Left ventricle myocardium superior (tissue), 1 donor: ENCODE measurements at regions not wholly inside any gene's neighbourhood (a gene's known extent, or its start where the extent isn't known, plus 50 kb on each side); places are given as distances from the start of the nearest gene placed in this dataset.
"Not testable (repeated sequence)": the region's sequence is repeated elsewhere in the genome, so short reads cannot be mapped to it uniquely, and the experiment has no call there.

Experiments used
- ATAC-seq: fragments of 200-7000 bp; cut with Tn5 transposase; one replicate; pipeline ENCODE4 v1.9.1; 2020; ENCODE audit warnings: mild to moderate bottlenecking, moderate library complexity
- DNase-seq: peaks from one replicate; pipeline ENCODE4 v3.0.0-alpha.2; 2020
- intact Hi-C: fragments of 100-400 bp; cut with micrococcal nuclease; formaldehyde crosslinking; loops from one replicate; pipeline ENCODE4 v1.11.0; 2022
- donor health status: DM: no; HTN: yes; CAD: no; lungs with severe emphysema.

- intact Hi-C loops = no loop called here
- no peak for ATAC-seq
Observed at GRCh38 chr5:89662499-89662898, 747.1 kb downstream of the CETN3 start.

DNA sequence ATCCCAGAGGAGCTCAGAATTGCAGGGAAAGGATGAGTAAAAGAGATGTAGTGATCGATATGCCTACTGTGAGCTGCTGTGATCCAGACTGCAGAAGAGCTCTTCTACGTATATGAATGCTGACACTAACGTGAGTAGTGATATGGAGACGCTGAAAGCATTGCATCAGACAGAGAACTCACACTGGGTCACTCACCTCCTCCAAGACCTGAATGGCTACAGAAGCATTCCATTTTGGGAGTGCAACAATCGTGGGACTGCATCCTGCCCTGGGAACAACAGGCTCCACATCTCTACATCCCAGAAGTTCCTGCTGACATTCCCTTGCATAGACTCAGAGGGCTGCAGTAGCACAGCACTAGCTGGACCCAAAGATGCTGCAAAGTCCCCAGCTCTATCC, 755.9 kb upstream of the MEF2C start:
- no peak for ATAC-seq
- intact Hi-C loops = no loop called here
- DNase-seq = no peak

More at GRCh38 chr5:89662499-89662898, 747.1 kb downstream of the CETN3 start:
- no peak for DNase-seq

DNA sequence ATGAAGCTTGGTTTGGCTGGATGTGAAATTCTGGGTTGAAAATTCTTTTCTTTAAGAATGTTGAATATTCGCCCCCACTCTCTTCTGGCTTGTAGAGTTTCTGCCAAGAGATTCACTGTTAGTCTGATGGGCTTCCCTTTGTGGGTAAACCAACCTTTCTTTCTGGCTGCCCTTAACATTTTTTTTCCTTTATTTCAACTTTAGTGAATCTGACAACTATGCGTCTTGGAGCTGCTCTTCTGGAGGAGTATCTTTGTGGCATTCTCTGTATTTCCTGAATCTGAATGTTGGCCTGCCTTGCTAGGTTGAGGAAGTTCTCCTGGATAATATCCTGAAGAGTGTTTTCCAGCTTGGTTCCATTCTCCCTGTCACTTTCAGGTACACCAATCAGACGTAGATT, 751.2 kb upstream of the MEF2C start:
- ATAC-seq, intact Hi-C loops, DNase-seq: not testable (repeated sequence)

DNA sequence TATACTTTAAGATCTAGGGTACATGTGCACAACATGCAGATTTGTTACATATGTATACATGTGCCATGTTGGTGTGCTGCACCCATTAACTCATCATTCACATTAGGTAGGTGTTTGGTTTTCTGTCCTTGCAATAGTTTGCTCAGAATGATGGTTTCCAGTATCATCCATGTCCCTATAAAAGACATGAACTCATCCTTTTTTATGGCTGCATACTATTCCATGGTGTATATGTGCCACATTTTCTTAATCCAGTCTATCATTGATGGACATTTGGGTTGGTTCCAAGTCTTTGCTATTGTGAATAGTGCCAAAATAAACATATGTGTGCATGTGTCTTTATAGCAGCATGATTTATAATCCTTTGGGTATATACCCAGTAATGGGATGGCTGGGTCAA, 747.1 kb upstream of the MEF2C start:
- not testable (repeated sequence) for ATAC-seq

GRCh38 chr5:89628876-89629635, 746.1 kb upstream of the MEF2C start:
- intact Hi-C loops = no loop called here
- ATAC-seq = no peak
- DNase-seq = no peak

More for the DNA sequence above, 747.1 kb upstream of the MEF2C start:
- intact Hi-C loops, DNase-seq: not testable (repeated sequence)

DNA sequence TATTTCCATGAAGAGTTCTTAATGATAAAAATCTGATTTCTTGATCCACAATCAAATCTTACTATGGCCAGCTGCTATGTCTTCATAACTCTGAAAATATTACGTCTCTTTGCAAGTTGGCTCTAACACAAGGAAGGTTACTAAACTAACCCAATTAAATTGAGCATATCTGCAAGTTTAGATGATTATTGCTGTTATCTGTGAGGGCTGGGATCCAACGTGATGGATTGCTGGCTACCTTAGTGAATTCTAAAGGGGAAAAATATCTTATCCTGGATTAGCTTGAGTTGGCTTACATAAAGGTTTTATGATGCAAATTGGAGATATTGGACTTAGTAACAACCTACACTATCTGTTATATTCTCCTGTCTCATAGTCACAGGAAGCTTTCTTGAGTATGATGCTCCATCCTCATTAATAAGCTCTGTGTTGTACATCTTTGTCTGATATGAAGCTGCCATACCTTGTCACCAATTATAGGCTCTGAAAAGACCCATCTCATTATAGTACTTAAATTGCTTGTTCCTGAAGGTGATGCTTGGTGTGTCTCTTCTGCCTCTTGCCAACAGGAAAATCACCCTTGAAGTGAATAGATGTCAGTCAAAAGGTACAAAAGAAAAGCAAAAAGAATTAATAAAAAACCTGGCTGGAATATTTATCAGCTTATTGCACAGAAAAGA, 733.0 kb upstream of the MEF2C start:
- ATAC-seq (no peak), DNase-seq (no peak)
- intact Hi-C loops = no loop called here

GRCh38 chr5:89613222-89613956, 730.4 kb upstream of the MEF2C start:
- no peak for DNase-seq
- no peak for ATAC-seq
- intact Hi-C loops = no loop called here

- ATAC-seq (no peak), DNase-seq (no peak)
- intact Hi-C loops = no loop called here
Observed at GRCh38 chr5:89606939-89607534, 724.1 kb upstream of the MEF2C start.

DNA sequence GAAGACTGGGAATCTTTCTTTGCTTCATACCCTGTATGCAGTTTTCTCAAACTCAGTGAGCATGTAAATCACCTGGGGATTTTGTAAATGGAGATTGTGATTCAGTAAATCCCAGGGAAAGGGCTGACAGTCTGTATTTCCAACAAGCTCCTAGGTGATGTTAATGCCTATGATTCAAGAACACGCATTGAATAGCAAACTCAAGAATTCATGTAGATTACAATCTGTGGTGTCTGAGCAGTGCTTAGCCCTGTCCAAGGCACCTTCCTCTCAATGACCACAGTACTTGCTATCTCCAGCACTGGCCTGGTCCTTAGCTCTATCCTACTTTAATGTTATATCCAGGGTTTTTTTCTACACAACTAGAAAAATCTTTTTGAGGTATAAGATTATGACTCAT, 721.4 kb upstream of the MEF2C start:
- intact Hi-C loops = no loop called here
- ATAC-seq (no peak), DNase-seq (no peak)

GRCh38 chr5:89601880-89602279, 718.9 kb upstream of the MEF2C start:
- intact Hi-C loops = no loop called here
- no peak for ATAC-seq
- no peak for DNase-seq

DNA sequence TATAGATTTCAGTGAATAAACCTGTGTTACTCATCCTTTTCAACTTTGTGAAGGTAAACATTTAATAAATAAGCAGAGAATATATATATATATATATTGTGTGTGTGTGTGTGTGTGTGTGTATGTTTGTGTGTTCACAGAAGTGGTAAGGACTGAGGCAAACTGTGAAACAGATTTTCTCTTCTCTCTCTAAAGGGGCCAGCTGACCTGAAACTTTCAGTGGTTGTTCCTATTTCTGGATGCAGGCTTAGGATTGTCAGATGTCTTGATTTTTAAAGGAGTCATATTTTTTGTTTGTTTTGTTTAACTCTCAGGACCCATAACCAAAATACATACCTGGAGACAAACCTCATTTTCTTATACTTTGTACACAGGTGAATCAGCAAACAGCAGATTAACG, 714.9 kb upstream of the MEF2C start:
- no peak for ATAC-seq
- intact Hi-C loops = no loop called here

GRCh38 chr5:89596821-89597220, 713.8 kb upstream of the MEF2C start:
- intact Hi-C loops = no loop called here
- DNase-seq (no peak), ATAC-seq (no peak)

More for the DNA sequence above, 714.9 kb upstream of the MEF2C start:
- no peak for DNase-seq

DNA sequence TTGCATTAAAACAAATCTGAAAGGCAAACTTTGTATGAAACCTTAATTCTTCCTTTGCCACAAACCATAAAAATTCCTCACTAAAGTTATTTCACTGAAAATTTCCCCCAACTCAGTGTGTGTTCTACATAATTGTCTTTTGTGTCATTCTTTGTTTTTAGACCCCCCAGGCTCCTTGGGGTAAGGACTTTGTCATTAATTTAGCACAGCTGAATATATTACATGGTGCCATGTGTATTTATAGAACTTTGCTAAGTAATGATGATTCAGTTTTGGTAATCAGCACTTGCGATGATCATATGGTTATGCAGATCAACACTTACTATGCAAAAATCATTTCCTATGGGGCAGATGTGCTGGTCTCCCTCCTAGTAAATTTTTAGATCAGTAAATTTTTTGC, 712.1 kb upstream of the MEF2C start:
- intact Hi-C loops = no loop called here
- DNase-seq (no peak), ATAC-seq (no peak)

DNA sequence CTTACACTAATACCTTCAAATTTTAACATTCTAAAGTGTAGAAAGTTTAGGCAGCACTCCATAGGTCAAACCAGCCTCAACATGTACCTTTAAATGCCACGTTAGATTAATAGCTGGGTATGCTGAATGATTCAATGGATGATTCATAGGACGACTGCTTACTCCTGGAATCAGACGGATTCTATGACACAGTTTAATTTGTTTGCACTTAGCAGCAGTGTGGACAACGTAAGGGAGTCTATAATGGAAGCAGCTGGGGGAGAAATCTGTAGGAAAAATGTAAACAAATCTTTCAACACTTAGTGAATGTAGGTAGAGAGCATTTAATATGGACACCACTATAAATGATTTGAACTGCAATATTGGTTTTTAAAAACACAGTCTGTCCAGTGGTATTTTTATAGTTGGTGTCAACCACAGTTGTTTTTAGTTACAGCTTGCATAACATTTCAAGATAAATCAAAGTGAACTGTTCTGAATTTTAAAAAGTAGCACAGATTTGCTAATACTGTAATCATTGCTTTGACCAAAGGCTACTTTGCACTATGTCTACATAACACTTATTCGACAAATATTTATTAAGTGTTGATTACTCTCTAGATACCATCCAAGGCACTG, 701.5 kb upstream of the MEF2C start:
- no peak for ATAC-seq
- intact Hi-C loops = no loop called here
- DNase-seq = no peak

- ATAC-seq = no peak
- no peak for DNase-seq
Observed at GRCh38 chr5:89583534-89583933, 700.5 kb upstream of the MEF2C start.

DNA sequence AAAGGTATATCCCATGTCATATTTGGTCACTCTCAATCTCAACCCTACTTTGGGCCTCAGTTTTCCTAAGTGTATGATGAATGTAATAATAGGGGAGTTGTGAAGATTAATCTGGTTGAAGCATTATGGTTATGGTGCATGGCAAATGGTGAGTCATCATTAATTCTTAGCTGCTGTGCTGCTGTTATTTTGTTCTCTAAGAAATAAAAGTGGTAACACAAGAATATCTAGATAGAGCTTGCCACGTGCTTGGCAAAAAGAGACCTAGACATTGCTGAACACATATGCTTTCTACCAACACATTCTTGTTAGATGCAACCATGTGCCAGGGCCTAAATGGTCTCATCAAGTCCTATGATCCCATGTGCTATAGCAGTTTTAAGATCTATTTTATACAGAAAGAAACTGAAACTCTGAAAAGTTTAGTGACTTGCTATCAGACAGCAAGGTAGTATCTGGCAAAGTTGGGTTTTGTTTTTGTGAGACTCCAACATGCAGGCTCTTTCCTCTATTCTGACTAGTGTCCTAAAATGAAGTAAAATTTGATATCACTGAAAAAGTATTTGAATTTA, 699.9 kb upstream of the MEF2C start:
- no peak for DNase-seq
- no peak for ATAC-seq
- intact Hi-C loops = no loop called here

More at GRCh38 chr5:89583534-89583933, 700.5 kb upstream of the MEF2C start:
- intact Hi-C loops = no loop called here

DNA sequence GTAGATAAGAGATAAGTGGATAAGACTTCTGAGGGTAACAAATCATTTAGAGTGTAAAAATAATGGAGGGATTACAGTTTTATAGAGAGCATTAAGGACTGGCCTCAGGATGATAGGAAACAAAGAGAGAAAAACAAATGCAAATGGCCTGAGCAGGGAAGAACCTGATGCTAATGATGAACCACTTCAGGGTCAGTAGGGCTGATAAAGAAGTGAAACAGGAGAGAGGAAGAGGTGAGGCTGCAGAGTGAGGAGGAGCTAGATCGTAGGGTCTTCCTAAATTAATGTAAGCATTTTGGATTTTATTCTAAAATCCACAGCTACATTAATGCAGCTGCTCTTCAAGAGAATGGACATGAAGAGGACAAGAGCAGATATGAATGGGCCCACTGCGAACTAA, 698.0 kb upstream of the MEF2C start:
- ATAC-seq (no peak), DNase-seq (no peak)
- intact Hi-C loops = no loop called here

DNA sequence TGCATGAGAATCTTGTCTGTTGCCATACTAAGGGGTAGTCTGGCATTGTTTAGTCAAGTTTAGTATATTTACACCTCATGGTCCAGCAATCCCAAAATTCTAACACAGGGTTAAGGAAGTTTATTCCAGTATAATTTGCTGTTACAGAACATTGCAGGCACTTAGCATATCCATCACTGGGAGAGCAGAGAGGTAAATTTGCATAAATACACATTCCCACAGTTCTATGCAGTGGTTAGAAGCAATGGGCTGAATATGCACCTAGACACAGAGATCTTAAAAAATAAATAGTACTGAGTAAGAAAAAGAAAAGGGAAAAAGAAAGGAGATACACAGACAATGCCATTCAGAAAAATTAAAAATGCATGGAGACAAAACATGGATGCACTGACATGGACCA, 692.3 kb upstream of the MEF2C start:
- ATAC-seq (no peak), DNase-seq (no peak)
- intact Hi-C loops = no loop called here

DNA sequence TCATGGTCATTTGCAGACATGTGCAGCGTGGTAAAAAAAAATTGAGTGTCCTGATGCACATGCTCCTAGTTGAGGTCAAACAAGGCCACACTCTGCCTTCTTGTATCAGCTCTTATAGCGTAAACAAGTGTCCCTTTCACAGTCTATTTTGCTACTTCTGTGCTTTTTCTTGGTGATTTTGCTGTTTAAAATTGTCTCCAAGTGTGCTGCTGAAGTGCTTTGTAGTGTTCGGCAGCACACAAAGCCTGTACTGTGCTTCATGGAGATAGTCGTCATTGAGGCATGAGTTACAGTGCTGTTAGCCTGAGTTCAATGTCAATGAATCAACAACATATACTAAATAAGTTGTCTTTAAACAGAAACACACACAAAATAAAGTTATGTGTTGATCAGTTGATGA, 690.4 kb upstream of the MEF2C start:
- intact Hi-C loops = no loop called here
- no peak for DNase-seq
- no peak for ATAC-seq
